Pancreas (tissue), 10 donors: ENCODE measurements at regions not wholly inside any gene's neighbourhood (a gene's known extent, or its start where the extent isn't known, plus 50 kb on each side); places are given as distances from the start of the nearest gene placed in this dataset.

Experiments
- ATAC-seq, 4 donors: fragments of 200-7000 bp; cut with Tn5 transposase; one replicate each; pipeline versions ENCODE4 v1.8.0 to v1.9.1; 2020; ENCODE audit warnings: mild to moderate bottlenecking in 4 of 4, moderate library complexity in 4 of 4
- DNase-seq, 6 donors: peaks; one replicate each; pipeline ENCODE4 v3.0.0-alpha.2; 2020
- FAIRE-seq: peaks from 2 replicates; lab custom pipeline; 2012; peaks lifted over from hg19 to GRCh38; lab: Jason Lieb, UNC
- H3K27ac ChIP-seq, 4 donors: fragments of 200-600 bp; sonication (generic); 1 replicate in 3 of 4; 2 replicates in 1 of 4; pipeline versions ENCODE4 v1.5.0 to v1.8.0; 2020
- H3K27me3 ChIP-seq, 4 donors: fragments of 200-600 bp; one replicate each; pipeline ENCODE4 v1.8.0; 2021
- H3K36me3 ChIP-seq, 3 donors: fragments of 200-600 bp; sonication (generic) in 1 of 3; one replicate each; pipeline versions ENCODE4 v1.5.0 to v1.8.0; 2020 to 2021
- H3K4me1 ChIP-seq, 3 donors: fragments of 200-600 bp; one replicate each; pipeline ENCODE4 v1.8.0; 2021
- H3K4me3 ChIP-seq, 4 donors: fragments of 200-600 bp; sonication (generic) in 2 of 4; one replicate each; pipeline versions ENCODE4 v1.5.0 to v1.8.0; 2020 to 2021
- H3K9me3 ChIP-seq, 4 donors: fragments of 200-600 bp; one replicate each; pipeline ENCODE4 v1.8.0; 2021
- CTCF ChIP-seq, 4 donors: fragments of 200-600 bp; sonication (generic) in 3 of 4; IDR thresholded peaks; one replicate each; pipeline versions ENCODE4 v1.5.0 to v1.8.0; 2021; ENCODE audit warnings: antibody characterized with exemption in 4 of 4
- WGBS, 2 donors: extraction: QIAGEN DNeasy Blood & Tissue Kit; methylation state at CpG; one replicate each; pipeline ENCODE4 v1.1.7; 2013; 5-methylcytosine and 5-hydroxymethylcytosine counted together
- intact Hi-C, 3 donors: fragments of 100-400 bp; cut with DNase I; formaldehyde crosslinking; loops; one replicate each; pipeline versions ENCODE4 v1.11.1 to v1.14.2; 2022
- donor health status: healthy with polysubstance abuse.
- donor health status: DM: no; HTN: no; CAD: no; lungs with moderate emphysema.
- donor health status: DM: no; HTN: no; CAD: no.
- donor health status: control.
- donor health status: control.
- donor health status: Bipolar disorder and iron deficiency.
- donor health status: DM: yes; HTN: yes; CAD: no.
- donor health status: DM: no; HTN: no; CAD: no.
- donor health status: DM: no; HTN: no; CAD: no.
- donor health status: DM: yes; HTN: yes; CAD: no.

- 79 to 83% methylated on average over 9 of the region's 9 CpGs for WGBS, 2 donors
- Histone ChIP-seq H3K4me3 (no peak overlapping the region), H3K36me3 (no peaks in the 10 kb centered on the region), H3K27ac (no peak overlapping the region), H3K4me1 (no peaks in the 10 kb centered on the region), H3K9me3 (no peaks in the 10 kb centered on the region), H3K27me3 (no peaks in the 10 kb centered on the region)
- DNase-seq (no peak), FAIRE-seq (no peak), ATAC-seq (no peak)
- intact Hi-C loops: no loop called here
- TF ChIP-seq CTCF (IDR thresholded peaks at IDR 0.05): no peak
Observed at GRCh38 chr9:89815061-89815902, 210.5 kb downstream of the GADD45G start.

GRCh38 chr9:89815903-89816573, 211.2 kb downstream of the GADD45G start:
- 81 to 92% methylated on average over 10 of the region's 10 CpGs for WGBS, 2 donors
- no peaks in the 10 kb centered on the region for H3K27me3 ChIP-seq
- no peak for TF ChIP-seq CTCF (IDR thresholded peaks at IDR 0.05)
- H3K4me3 ChIP-seq: no peak overlapping the region
- FAIRE-seq: no peak
- DNase-seq: no peak
- H3K36me3 ChIP-seq: no peaks in the 10 kb centered on the region
- H3K27ac ChIP-seq: no peak overlapping the region
- H3K9me3 ChIP-seq: no peaks in the 10 kb centered on the region
- H3K4me1 ChIP-seq: no peaks in the 10 kb centered on the region
- intact Hi-C loops: no loop called here
- ATAC-seq: peak in 2 of 4 donors; percentile 36 to 66

- H3K9me3 ChIP-seq: no peaks in the 10 kb centered on the region
- 81 to 82% methylated on average over 13 of the region's 13 CpGs for WGBS, 2 donors
- intact Hi-C loops: no loop called here
- DNase-seq: no peak
- no peak for TF ChIP-seq CTCF (IDR thresholded peaks at IDR 0.05)
- no peak overlapping the region for H3K4me3 ChIP-seq
- H3K27me3 ChIP-seq: no peaks in the 10 kb centered on the region
- H3K36me3 ChIP-seq: no peaks in the 10 kb centered on the region
- ATAC-seq: no peak
- no peak overlapping the region for H3K27ac ChIP-seq
- H3K4me1 ChIP-seq: no peaks in the 10 kb centered on the region
- FAIRE-seq: no peak
Observed at GRCh38 chr9:89817151-89817950, 212.5 kb downstream of the GADD45G start.

GRCh38 chr9:89820337-89820736, 215.5 kb downstream of the GADD45G start:
- no peaks in the 10 kb centered on the region for H3K36me3 ChIP-seq
- no peak overlapping the region for H3K4me3 ChIP-seq
- H3K9me3 ChIP-seq: no peaks in the 10 kb centered on the region
- 91 to 93% methylated on average over 2 of the region's 2 CpGs for WGBS, 2 donors
- ATAC-seq (no peak), DNase-seq (no peak), FAIRE-seq (no peak)
- no peak for TF ChIP-seq CTCF (IDR thresholded peaks at IDR 0.05)
- H3K27ac ChIP-seq: no peak overlapping the region
- intact Hi-C loops: no loop called here
- no peaks in the 10 kb centered on the region for H3K27me3 ChIP-seq
- H3K4me1 ChIP-seq: no peaks in the 10 kb centered on the region
